GM13977 (cell line): ENCODE measurements at regions not wholly inside any gene's neighbourhood (a gene's known extent, or its start where the extent isn't known, plus 50 kb on each side); places are given as distances from the start of the nearest gene placed in this dataset.

Source experiments
- DNase-seq: peaks from one replicate; pipeline ENCODE4 v3.0.0; 2012; ENCODE audit warnings: low spot score
- CTCF ChIP-seq: IDR thresholded peaks from 2 replicates; pipeline ENCODE4 v1.5.1; 2012; ENCODE audit warnings: mild to moderate bottlenecking, control low read depth; ENCODE audit not compliant: insufficient read depth; ENCODE audit errors: extremely low read depth, missing control alignments
- in situ Hi-C: fragments of 300-500 bp; cut with MboI; formaldehyde crosslinking; loops from one replicate; pipeline ENCODE4 v1.12.0; 2022; ENCODE audit warnings: low sequenced_read_pairs, low pct_unique_long_range_greater_than_20kb, mixed read lengths, inconsistent platforms; ENCODE audit not compliant: unreplicated experiment

GRCh38 chr3:74036568-74036967, 411.8 kb upstream of the PDZRN3 start:
- in situ Hi-C loops = no loop called here
- no peak for DNase-seq
- no peak for TF ChIP-seq CTCF

- no peak for TF ChIP-seq CTCF
- DNase-seq = no peak
- in situ Hi-C loops = no loop called here
Observed at GRCh38 chr3:74036102-74036501, 411.4 kb upstream of the PDZRN3 start.

GRCh38 chr3:74033806-74034205, 409.1 kb upstream of the PDZRN3 start:
- no peak for DNase-seq
- TF ChIP-seq CTCF = no peak
- in situ Hi-C loops = no loop called here

- DNase-seq = no peak
- in situ Hi-C loops = no loop called here
- no peak for TF ChIP-seq CTCF
Observed at GRCh38 chr3:74033381-74033780, 408.6 kb upstream of the PDZRN3 start.

- no peak for DNase-seq
- in situ Hi-C loops = no loop called here
- no peak for TF ChIP-seq CTCF
Observed at GRCh38 chr3:74027121-74027520, 402.4 kb upstream of the PDZRN3 start.

GRCh38 chr3:74023395-74023794, 398.7 kb upstream of the PDZRN3 start:
- DNase-seq = no peak
- in situ Hi-C loops = no loop called here
- no peak for TF ChIP-seq CTCF

GRCh38 chr3:74021449-74021848, 396.7 kb upstream of the PDZRN3 start:
- DNase-seq = no peak
- in situ Hi-C loops = no loop called here
- no peak for TF ChIP-seq CTCF
